ENCODE measurements at regions not wholly inside any gene's neighbourhood (a gene's known extent, or its start where the extent isn't known, plus 50 kb on each side); places are given as distances from the start of the nearest gene placed in this dataset.
A peak's percentile ranks its signal among the peaks of the same experiment; 100 is the strongest.

DNA sequence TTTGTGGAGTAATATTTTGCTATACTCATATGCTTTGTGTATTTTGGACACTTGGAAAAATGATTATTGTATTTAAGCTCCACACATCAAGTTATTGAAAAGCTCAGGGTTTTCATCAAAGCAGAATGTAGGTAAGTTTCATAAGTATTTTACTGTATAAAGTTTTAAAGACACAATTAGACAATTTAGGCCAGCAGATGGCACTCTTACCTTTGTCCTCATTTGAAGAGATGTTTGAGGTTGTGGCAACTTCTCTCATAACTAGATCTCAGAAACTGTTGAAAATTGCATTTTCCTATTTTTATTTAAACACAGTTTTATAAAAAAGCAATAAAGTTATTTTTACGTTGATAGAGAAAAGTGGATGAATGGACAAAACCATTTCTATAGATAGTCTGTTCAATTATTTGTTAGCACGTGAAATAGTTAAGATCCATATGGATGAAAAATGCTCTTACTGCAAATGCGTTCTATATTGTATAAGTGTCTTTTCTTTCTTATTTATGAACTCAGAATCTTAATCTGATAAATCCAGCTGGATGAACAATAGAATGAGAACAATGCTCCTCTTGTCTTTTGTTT, 300.0 kb downstream of the AEBP2 start:
- peaks cover 5% of the 10 kb centered on the region for H3K9me3 Mint-ChIP-seq (ENCODE audit: unreplicated experiment)
- peak; percentile 50 for DNase-seq (ENCODE audit: low spot score)
- H3K4me3 Mint-ChIP-seq (ENCODE audit: unreplicated experiment): no peak overlapping the region
- H3K27ac Mint-ChIP-seq (ENCODE audit: unreplicated experiment): no peak overlapping the region
- peaks cover 9% of the 10 kb centered on the region for H3K36me3 Mint-ChIP-seq (ENCODE audit: low read depth, unreplicated experiment)
- H3K4me1 Mint-ChIP-seq (ENCODE audit: unreplicated experiment): no peaks in the 10 kb centered on the region
- TF ChIP-seq, protein P1, sequence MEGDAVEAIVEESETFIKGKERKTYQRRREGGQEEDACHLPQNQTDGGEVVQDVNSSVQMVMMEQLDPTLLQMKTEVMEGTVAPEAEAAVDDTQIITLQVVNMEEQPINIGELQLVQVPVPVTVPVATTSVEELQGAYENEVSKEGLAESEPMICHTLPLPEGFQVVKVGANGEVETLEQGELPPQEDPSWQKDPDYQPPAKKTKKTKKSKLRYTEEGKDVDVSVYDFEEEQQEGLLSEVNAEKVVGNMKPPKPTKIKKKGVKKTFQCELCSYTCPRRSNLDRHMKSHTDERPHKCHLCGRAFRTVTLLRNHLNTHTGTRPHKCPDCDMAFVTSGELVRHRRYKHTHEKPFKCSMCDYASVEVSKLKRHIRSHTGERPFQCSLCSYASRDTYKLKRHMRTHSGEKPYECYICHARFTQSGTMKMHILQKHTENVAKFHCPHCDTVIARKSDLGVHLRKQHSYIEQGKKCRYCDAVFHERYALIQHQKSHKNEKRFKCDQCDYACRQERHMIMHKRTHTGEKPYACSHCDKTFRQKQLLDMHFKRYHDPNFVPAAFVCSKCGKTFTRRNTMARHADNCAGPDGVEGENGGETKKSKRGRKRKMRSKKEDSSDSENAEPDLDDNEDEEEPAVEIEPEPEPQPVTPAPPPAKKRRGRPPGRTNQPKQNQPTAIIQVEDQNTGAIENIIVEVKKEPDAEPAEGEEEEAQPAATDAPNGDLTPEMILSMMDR (IDR thresholded peaks at IDR 0.05; ENCODE audit: unreplicated experiment): peak; percentile 36
- H3K27me3 Mint-ChIP-seq (ENCODE audit: unreplicated experiment): peaks cover 2% of the 10 kb centered on the region

DNA sequence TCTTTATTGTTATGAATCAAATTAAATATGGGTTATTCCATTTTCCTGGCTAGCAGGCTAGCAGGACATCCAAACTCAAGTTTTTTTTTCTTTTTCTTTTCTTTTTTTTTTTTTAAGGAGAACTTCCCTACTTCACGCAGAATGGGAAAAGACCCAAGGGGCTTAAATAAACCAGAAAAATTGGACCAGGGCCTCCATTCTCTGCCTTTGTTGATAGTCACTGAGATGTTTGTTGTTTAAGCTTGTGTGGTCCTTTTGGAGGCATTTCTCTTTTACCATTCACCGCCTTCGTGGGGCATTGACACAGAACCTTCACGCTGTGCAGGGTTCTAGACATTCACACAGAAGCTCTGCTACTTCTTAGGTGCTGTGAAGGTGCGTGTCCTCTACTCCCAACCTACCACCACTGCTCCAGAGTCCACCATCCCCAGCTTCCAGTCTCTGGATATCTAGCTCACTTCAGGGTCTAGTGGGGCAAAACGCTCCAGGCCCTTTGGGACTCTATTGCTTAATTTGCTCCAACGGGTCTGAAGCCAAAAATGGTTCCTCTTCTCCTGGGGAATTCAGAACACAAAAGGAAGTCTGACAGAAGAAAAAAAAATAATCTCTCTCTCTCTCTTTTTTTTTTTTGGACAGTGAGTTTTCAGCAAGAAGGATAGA, 301.3 kb downstream of the AEBP2 start:
- peaks cover 2% of the 10 kb centered on the region for H3K27me3 Mint-ChIP-seq (ENCODE audit: unreplicated experiment)
- no peaks in the 10 kb centered on the region for H3K4me1 Mint-ChIP-seq (ENCODE audit: unreplicated experiment)
- TF ChIP-seq, protein P1 (IDR thresholded peaks at IDR 0.05; ENCODE audit: unreplicated experiment): no peak
- no peaks in the 10 kb centered on the region for H3K36me3 Mint-ChIP-seq (ENCODE audit: low read depth, unreplicated experiment)
- no peak for DNase-seq (ENCODE audit: low spot score)
- H3K4me3 Mint-ChIP-seq (ENCODE audit: unreplicated experiment): no peak overlapping the region
- no peak overlapping the region for H3K27ac Mint-ChIP-seq (ENCODE audit: unreplicated experiment)
- no peaks in the 10 kb centered on the region for H3K9me3 Mint-ChIP-seq (ENCODE audit: unreplicated experiment)

DNA sequence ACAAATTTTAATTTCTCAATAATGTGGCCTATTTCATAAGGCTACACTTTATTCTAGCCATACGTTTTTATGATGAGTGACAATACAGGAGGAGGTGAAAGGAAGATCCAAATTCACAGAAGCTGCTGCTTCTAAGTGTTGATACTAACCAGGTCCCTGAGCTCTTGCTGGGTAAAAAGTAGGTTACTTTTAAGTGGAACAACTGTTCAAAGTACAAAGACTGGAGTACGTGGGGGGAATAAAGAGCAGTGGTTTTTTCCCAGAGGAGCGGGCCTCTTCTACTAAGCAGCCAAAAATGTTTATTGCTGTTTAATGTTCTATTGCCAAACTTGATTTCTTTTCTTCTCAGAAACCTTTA, 301.8 kb downstream of the AEBP2 start:
- H3K4me1 Mint-ChIP-seq (ENCODE audit: unreplicated experiment): no peaks in the 10 kb centered on the region
- TF ChIP-seq, protein P1 (IDR thresholded peaks at IDR 0.05; ENCODE audit: unreplicated experiment): no peak
- peaks cover 2% of the 10 kb centered on the region for H3K27me3 Mint-ChIP-seq (ENCODE audit: unreplicated experiment)
- H3K27ac Mint-ChIP-seq (ENCODE audit: unreplicated experiment): no peak overlapping the region
- H3K36me3 Mint-ChIP-seq (ENCODE audit: low read depth, unreplicated experiment): no peaks in the 10 kb centered on the region
- no peak overlapping the region for H3K4me3 Mint-ChIP-seq (ENCODE audit: unreplicated experiment)
- no peaks in the 10 kb centered on the region for H3K9me3 Mint-ChIP-seq (ENCODE audit: unreplicated experiment)
- DNase-seq (ENCODE audit: low spot score): no peak

DNA sequence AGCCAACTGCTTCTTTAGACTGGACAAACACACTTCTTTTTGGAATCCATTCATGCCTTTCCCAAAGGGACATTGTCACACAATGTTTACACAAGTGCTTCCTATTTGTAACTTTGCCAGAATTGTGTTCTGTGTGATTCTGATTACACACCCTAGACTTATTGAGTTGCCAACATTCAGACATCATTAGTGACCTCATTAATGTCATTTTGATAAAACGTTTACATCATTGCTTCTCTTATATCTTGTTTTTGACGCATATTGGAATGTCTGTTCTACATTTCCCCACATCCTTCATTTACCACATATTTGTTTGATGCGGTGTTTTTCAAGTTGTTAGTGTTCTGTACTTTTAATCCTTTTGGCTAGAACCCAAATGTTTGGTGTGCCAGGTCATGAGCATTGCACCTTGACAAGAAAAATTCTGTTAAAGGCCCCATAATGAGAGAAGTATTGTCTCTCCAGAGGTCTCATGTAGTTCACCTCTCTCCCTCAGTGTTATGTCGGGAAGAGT, 305.5 kb downstream of the AEBP2 start:
- H3K4me1 Mint-ChIP-seq (ENCODE audit: unreplicated experiment): no peaks in the 10 kb centered on the region
- H3K27ac Mint-ChIP-seq (ENCODE audit: unreplicated experiment): no peak overlapping the region
- peaks cover 4% of the 10 kb centered on the region for H3K27me3 Mint-ChIP-seq (ENCODE audit: unreplicated experiment)
- no peaks in the 10 kb centered on the region for H3K36me3 Mint-ChIP-seq (ENCODE audit: low read depth, unreplicated experiment)
- H3K9me3 Mint-ChIP-seq (ENCODE audit: unreplicated experiment): no peaks in the 10 kb centered on the region
- DNase-seq (ENCODE audit: low spot score): no peak
- H3K4me3 Mint-ChIP-seq (ENCODE audit: unreplicated experiment): no peak overlapping the region
- TF ChIP-seq, protein P1 (IDR thresholded peaks at IDR 0.05; ENCODE audit: unreplicated experiment): no peak

DNA sequence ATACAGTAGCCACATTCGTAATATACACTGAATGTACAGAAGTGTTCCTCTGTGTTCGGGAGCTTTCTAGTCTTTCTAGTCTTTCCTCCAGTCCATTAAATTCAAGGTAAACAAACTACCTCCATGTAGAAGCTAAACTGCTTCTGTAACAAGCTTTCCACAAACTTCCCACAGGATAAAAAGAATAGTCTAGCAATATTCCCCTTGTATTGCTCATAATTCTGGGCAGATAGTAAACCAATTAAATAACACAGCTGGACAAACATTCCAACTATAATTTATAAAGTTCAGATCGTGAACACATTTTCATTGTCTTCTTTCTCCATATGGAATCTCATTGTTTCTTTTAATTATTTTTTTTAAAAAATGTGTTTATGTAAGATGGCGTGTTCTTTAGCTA, 307.2 kb downstream of the AEBP2 start:
- no peaks in the 10 kb centered on the region for H3K36me3 Mint-ChIP-seq (ENCODE audit: low read depth, unreplicated experiment)
- no peak for DNase-seq (ENCODE audit: low spot score)
- TF ChIP-seq, protein P1 (IDR thresholded peaks at IDR 0.05; ENCODE audit: unreplicated experiment): no peak
- no peak overlapping the region for H3K4me3 Mint-ChIP-seq (ENCODE audit: unreplicated experiment)
- H3K27ac Mint-ChIP-seq (ENCODE audit: unreplicated experiment): no peak overlapping the region
- peaks cover 1% of the 10 kb centered on the region for H3K27me3 Mint-ChIP-seq (ENCODE audit: unreplicated experiment)
- H3K9me3 Mint-ChIP-seq (ENCODE audit: unreplicated experiment): no peaks in the 10 kb centered on the region
- no peaks in the 10 kb centered on the region for H3K4me1 Mint-ChIP-seq (ENCODE audit: unreplicated experiment)
